Stimulated activated naive CD4-positive, alpha-beta T cell (primary cell): ENCODE measurements at regions not wholly inside any gene's neighbourhood (a gene's known extent, or its start where the extent isn't known, plus 50 kb on each side); places are given as distances from the start of the nearest gene placed in this dataset.
"Not testable (repeated sequence)": the region's sequence is repeated elsewhere in the genome, so short reads cannot be mapped to it uniquely, and the experiment has no call there.

Source experiments
- DNase-seq, 6 experiments: peaks; one replicate each; lab custom pipeline; 2025; lab: John Stamatoyannopoulos, UW

GRCh38 chr12:67716817-67717216 is 68.3 kb downstream of the DYRK2 start:
- DNase-seq: no peak

- DNase-seq: not testable (repeated sequence)
Measured at GRCh38 chr12:67719303-67719702, 70.8 kb downstream of the DYRK2 start.

GRCh38 chr12:67720351-67720856 is 71.9 kb downstream of the DYRK2 start:
- no peak for DNase-seq

- no peak for DNase-seq
Measured at GRCh38 chr12:67721248-67721647, 72.7 kb downstream of the DYRK2 start.

GRCh38 chr12:67722296-67722695 is 73.8 kb downstream of the DYRK2 start:
- DNase-seq: no peak

GRCh38 chr12:67726868-67727267 is 78.3 kb downstream of the DYRK2 start:
- no peak for DNase-seq

GRCh38 chr12:67727702-67728666 is 79.4 kb downstream of the DYRK2 start:
- no peak for DNase-seq

- no peak for DNase-seq
Measured at GRCh38 chr12:67732857-67733256, 84.3 kb downstream of the DYRK2 start.

GRCh38 chr12:67735868-67736267 is 87.3 kb downstream of the DYRK2 start:
- DNase-seq: no peak

GRCh38 chr12:67740711-67741110 is 92.2 kb downstream of the DYRK2 start:
- no peak for DNase-seq

GRCh38 chr12:67741270-67741669 is 92.7 kb downstream of the DYRK2 start:
- DNase-seq: no peak

- DNase-seq: no peak
Measured at GRCh38 chr12:67742461-67742860, 93.9 kb downstream of the DYRK2 start.

GRCh38 chr12:67747869-67748742 is 99.6 kb downstream of the DYRK2 start:
- DNase-seq: no peak

GRCh38 chr12:67748743-67749040 is 100.1 kb downstream of the DYRK2 start:
- DNase-seq: no peak

- DNase-seq: no peak
Measured at GRCh38 chr12:67750513-67751183, 102.1 kb downstream of the DYRK2 start.

- DNase-seq: no peak
Measured at GRCh38 chr12:67751381-67751928, 102.9 kb downstream of the DYRK2 start.

- DNase-seq: no peak
Measured at GRCh38 chr12:67752226-67752732, 103.7 kb downstream of the DYRK2 start.

- DNase-seq: no peak
Measured at GRCh38 chr12:67754933-67755697, 106.6 kb downstream of the DYRK2 start.

GRCh38 chr12:67757651-67758050 is 109.1 kb downstream of the DYRK2 start:
- no peak for DNase-seq

- DNase-seq: no peak
Measured at GRCh38 chr12:67758119-67758518, 109.6 kb downstream of the DYRK2 start.

GRCh38 chr12:67758521-67758920 is 110.0 kb downstream of the DYRK2 start:
- DNase-seq: no peak
